GM19463 (cell line): ENCODE measurements at regions not wholly inside any gene's neighbourhood (a gene's known extent, or its start where the extent isn't known, plus 50 kb on each side); places are given as distances from the start of the nearest gene placed in this dataset.
"Not testable (repeated sequence)": the region's sequence is repeated elsewhere in the genome, so short reads cannot be mapped to it uniquely, and the experiment has no call there.

Experiments used
- ATAC-seq: cut with Tn5 transposase; IDR thresholded peaks from one replicate; pipeline ENCODE4 v1.9.1; 2021; ENCODE audit warnings: mild to moderate bottlenecking, moderate library complexity; ENCODE audit not compliant: unreplicated experiment

GRCh38 chr9:10818206-10818605 lies 205.4 kb upstream of the PTPRD start:
- no peak for ATAC-seq

- ATAC-seq, result no peak
These were observed 223.1 kb upstream of the PTPRD start for GRCh38 chr9:10835791-10836463.

DNA sequence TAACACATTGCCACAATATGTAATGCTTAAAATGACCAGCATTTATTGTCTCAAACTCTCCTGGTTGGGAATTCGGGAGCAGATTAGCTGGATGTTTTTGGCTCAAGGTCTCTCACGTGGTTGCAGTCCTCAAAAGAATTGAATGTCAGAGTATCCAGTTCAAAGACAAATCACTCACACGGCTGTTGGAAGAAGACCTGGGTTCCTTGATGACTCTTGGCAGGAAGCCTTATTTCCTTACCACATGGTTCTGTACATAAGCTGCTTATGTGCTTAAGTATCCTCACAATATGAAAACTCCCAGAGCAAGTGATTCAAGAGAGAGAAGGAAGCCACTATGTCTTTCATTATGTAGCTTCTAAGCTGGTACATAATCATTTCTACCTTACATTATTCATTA lies 230.3 kb upstream of the PTPRD start:
- no peak for ATAC-seq

DNA sequence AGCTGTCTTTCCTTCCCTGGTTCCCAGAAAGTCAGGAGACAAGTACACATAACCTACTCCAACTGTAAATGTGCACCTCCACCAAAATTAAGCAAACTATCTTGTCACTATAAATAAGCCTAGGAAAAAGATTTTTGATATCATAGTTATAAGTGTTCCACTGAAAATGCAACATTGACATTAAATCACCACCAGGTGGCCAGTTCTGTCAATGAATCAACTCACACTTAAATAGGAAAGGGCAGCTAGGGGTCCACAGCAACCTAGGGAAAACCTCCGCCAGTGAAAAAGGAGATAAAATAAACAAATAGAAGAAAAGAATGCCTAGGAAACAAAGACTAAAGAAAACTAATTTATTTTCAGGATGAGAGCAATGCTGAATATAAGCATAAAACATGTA lies 243.0 kb upstream of the PTPRD start:
- ATAC-seq, result no peak

DNA sequence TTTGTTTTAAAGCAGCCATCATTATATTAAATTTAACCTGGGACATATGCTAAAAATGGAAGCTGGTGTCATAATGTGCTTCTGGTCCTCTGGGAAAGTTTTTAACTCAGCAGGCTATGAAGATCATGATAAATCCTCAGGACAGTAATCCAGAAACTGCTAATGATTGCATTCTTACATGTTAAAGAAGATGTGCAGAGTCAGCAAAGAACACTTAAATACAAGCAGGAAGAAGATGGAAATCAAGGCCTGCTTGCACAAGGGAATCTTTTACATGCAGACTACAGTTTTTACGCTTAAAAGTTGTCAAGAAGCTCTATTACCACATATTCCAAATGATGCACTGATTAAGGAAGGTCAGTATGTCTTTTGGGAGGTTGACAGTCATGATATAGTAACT lies 246.0 kb upstream of the PTPRD start:
- no peak for ATAC-seq

DNA sequence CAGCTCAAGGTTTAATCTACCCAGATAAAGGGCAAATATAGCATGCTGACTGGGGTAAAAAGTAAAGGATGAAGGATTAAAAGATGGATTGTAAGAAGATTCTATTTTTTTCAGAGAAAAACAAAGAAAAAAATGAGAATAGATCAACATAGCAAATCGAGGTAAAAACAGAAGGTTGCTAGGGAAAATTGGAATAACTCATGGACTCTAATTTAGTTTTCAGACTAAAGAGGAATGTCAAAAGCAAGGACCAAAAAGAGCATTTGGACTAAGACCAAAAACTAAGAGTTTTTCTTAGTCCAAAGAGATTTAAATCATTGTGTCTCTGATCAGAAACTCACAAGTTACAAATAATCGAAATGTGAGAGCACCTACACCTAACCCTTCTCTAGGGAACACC lies 250.7 kb upstream of the PTPRD start:
- ATAC-seq, result no peak

GRCh38 chr9:10867194-10867593 lies 254.4 kb upstream of the PTPRD start:
- no peak for ATAC-seq

GRCh38 chr9:10869687-10870086 lies 256.9 kb upstream of the PTPRD start:
- ATAC-seq, result no peak

GRCh38 chr9:10873999-10874398 lies 261.2 kb upstream of the PTPRD start:
- ATAC-seq, result no peak

DNA sequence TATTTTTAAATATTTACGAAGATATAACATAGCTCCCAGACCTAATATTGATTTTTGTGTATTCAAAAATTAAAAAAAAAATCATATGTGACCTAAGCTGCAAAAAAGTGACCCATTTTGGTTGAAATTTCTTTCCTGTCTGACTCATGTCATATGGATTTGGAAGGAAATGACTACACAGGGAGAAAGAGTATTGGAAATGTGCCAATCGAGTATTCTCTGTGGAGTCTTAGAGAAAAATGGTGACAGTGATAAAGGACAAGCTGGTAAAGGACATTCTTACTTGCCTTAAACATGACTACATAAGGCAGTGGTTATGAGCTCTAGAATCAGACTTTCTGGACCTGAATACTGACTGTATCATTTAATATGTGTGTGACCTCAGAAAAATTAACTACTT lies 262.9 kb upstream of the PTPRD start:
- ATAC-seq, result no peak

GRCh38 chr9:10876333-10876732 lies 263.5 kb upstream of the PTPRD start:
- ATAC-seq, result no peak

- ATAC-seq, result not testable (repeated sequence)
These were observed 277.5 kb upstream of the PTPRD start for GRCh38 chr9:10890266-10890665.

GRCh38 chr9:10899509-10899908 lies 286.7 kb upstream of the PTPRD start:
- ATAC-seq, result no peak

GRCh38 chr9:10903969-10904368 lies 291.2 kb upstream of the PTPRD start:
- ATAC-seq, result no peak

GRCh38 chr9:10910779-10911178 lies 298.0 kb upstream of the PTPRD start:
- no peak for ATAC-seq

- no peak for ATAC-seq
These were observed 298.6 kb upstream of the PTPRD start for GRCh38 chr9:10911373-10911772.

GRCh38 chr9:10917001-10917400 lies 304.2 kb upstream of the PTPRD start:
- no peak for ATAC-seq

GRCh38 chr9:10921671-10922070 lies 308.9 kb upstream of the PTPRD start:
- ATAC-seq, result no peak

DNA sequence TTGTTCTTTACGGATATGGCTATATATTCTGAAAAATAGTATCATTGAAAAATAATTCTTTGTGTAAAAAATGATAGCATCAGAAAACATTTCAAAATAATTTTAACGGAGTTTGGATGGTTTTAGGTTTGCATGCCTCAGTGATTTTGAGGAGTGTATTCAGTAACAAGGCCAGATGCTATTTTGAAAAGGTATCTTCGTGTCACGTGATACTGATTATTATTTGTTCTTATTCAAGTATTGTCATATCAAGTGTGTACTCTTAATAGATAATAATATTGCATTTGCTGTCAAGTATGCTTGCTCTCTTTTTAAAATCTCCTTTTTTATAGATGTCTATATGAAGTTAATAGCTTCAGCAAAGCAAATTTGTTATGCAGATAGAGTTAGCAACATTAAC lies 313.1 kb upstream of the PTPRD start:
- no peak for ATAC-seq

GRCh38 chr9:10928372-10928771 lies 315.6 kb upstream of the PTPRD start:
- ATAC-seq, result no peak

- ATAC-seq, result no peak
These were observed 317.3 kb upstream of the PTPRD start for GRCh38 chr9:10930081-10930480.

DNA sequence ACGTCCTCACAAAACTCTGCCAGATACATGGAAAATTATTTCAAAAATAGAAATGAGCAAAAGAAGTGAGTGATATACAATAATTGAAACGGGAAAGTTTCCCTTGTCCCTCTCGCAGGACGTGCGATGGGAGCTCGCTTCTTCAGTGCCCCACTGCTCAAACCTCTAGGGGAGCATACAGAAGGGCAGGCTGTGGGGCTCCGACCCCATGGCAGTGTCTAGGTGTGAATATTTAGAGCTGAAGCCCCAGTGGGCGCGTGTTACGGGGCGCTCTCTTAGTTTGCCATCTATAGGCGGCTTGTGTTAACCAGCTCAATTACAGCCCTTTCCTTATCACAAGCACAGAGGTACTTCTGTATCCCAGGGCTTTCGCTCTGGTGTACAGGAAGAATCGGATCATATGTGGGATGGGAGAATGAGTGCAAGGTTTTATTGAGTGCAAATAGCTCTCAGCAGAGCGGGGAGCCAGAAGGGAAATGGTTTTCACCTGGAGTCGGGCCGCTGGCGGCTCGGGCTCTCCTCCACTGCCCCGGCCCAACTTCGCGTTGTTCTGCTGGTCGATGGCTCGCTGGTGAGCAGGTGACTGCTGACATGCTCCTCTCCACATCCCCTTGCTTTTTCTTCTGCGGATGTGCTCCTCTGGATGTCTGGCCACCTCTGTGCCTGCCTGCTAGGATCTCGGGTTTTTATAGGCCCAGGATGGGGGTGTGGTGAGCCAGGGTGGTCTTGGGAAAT lies 334.0 kb upstream of the PTPRD start:
- ATAC-seq, result no peak

DNA sequence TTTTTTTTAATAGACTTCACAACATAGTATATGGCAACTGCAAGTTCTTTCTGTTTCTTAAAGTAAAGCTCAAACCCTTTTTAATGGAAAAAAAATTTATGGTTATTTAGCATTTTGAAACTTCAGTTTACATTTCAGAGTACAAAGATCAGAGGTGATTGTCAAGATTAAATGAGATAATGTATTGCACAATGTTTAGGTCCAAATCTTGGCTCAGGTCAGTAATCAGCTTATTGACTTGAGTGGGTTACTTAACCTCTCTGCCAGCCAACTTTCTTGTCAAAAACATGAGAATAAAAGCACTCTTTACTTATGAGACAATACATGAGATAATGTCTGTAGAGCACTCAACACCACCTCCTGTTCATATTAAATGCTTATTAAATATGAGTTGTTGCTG lies 345.1 kb upstream of the PTPRD start:
- no peak for ATAC-seq
